ENCODE measurements at regions not wholly inside any gene's neighbourhood (a gene's known extent, or its start where the extent isn't known, plus 50 kb on each side); places are given as distances from the start of the nearest gene placed in this dataset.

- POLR2A ChIA-PET (ENCODE audit: unreplicated experiment) = no interaction called here
- Histone ChIP-seq H2AFZ (no peak overlapping the region), H3K27ac (no peak overlapping the region), H3K9me3 (ENCODE audit: insufficient read depth, low read depth) (no peaks in the 10 kb centered on the region), H3K9me2 (ENCODE audit: insufficient read depth) (no peaks in the 10 kb centered on the region), H3K36me3 (ENCODE audit: low read depth) (no peaks in the 10 kb centered on the region), H3K4me1 (replicated peaks; ENCODE audit: insufficient read depth) (no peaks in the 10 kb centered on the region), H3K27me3 (ENCODE audit: insufficient read depth, low read depth) (no peaks in the 10 kb centered on the region), H4K20me1 (ENCODE audit: insufficient read depth) (no peaks in the 10 kb centered on the region), H3F3A (ENCODE audit: insufficient read depth, low read depth) (no peaks in the 10 kb centered on the region), H3K4me2 (no peak overlapping the region), H3K79me2 (ENCODE audit: low read depth) (no peaks in the 10 kb centered on the region), H3K4me3 (no peak overlapping the region)
- DNase-seq = no peak
- intact Hi-C loops (cut with micrococcal nuclease; ENCODE audit: unreplicated experiment) = no loop called here
- CTCF ChIA-PET = no interaction called here
- TF ChIP-seq EZH2 (IDR thresholded peaks at IDR 0.05; ENCODE audit: low read depth) = no peak
- TF ChIP-seq CTCF (conservative IDR thresholded peaks at IDR 0.05) = no peak
- no TSS peak for BruUV-seq (replicated peaks)
Measured at GRCh38 chr4:26050671-26051070, 136.7 kb downstream of the SMIM20 start.

GRCh38 chr4:26051240-26051639 is 137.2 kb downstream of the SMIM20 start:
- no peaks in the 10 kb centered on the region for H3K79me2 ChIP-seq (ENCODE audit: low read depth)
- BruUV-seq (replicated peaks) = no TSS peak
- no peak overlapping the region for H3K4me3 ChIP-seq
- DNase-seq = no peak
- intact Hi-C loops (cut with micrococcal nuclease; ENCODE audit: unreplicated experiment) = no loop called here
- H3F3A ChIP-seq (ENCODE audit: insufficient read depth, low read depth) = no peaks in the 10 kb centered on the region
- H3K4me1 ChIP-seq (replicated peaks; ENCODE audit: insufficient read depth) = no peaks in the 10 kb centered on the region
- H3K27me3 ChIP-seq (ENCODE audit: insufficient read depth, low read depth) = no peaks in the 10 kb centered on the region
- H3K9me3 ChIP-seq (ENCODE audit: insufficient read depth, low read depth) = no peaks in the 10 kb centered on the region
- ChIA-PET POLR2A (ENCODE audit: unreplicated experiment) (no interaction called here), CTCF (no interaction called here)
- TF ChIP-seq EZH2 (IDR thresholded peaks at IDR 0.05; ENCODE audit: low read depth) = no peak
- no peak for TF ChIP-seq CTCF (conservative IDR thresholded peaks at IDR 0.05)
- no peaks in the 10 kb centered on the region for H3K9me2 ChIP-seq (ENCODE audit: insufficient read depth)
- H4K20me1 ChIP-seq (ENCODE audit: insufficient read depth) = no peaks in the 10 kb centered on the region
- no peak overlapping the region for H2AFZ ChIP-seq
- no peak overlapping the region for H3K27ac ChIP-seq
- no peaks in the 10 kb centered on the region for H3K36me3 ChIP-seq (ENCODE audit: low read depth)
- no peak overlapping the region for H3K4me2 ChIP-seq

- H3K4me1 ChIP-seq (replicated peaks; ENCODE audit: insufficient read depth) = no peaks in the 10 kb centered on the region
- H3K36me3 ChIP-seq (ENCODE audit: low read depth) = no peaks in the 10 kb centered on the region
- no peaks in the 10 kb centered on the region for H3K27me3 ChIP-seq (ENCODE audit: insufficient read depth, low read depth)
- ChIA-PET POLR2A (ENCODE audit: unreplicated experiment) (no interaction called here), CTCF (no interaction called here)
- H3F3A ChIP-seq (ENCODE audit: insufficient read depth, low read depth) = no peaks in the 10 kb centered on the region
- no peak overlapping the region for H3K4me3 ChIP-seq
- no peak overlapping the region for H3K27ac ChIP-seq
- H3K9me3 ChIP-seq (ENCODE audit: insufficient read depth, low read depth) = no peaks in the 10 kb centered on the region
- H3K9me2 ChIP-seq (ENCODE audit: insufficient read depth) = no peaks in the 10 kb centered on the region
- no TSS peak for BruUV-seq (replicated peaks)
- H3K4me2 ChIP-seq = no peak overlapping the region
- TF ChIP-seq EZH2 (IDR thresholded peaks at IDR 0.05; ENCODE audit: low read depth) (no peak), CTCF (conservative IDR thresholded peaks at IDR 0.05) (no peak)
- H4K20me1 ChIP-seq (ENCODE audit: insufficient read depth) = no peaks in the 10 kb centered on the region
- intact Hi-C loops (cut with micrococcal nuclease; ENCODE audit: unreplicated experiment) = no loop called here
- DNase-seq = no peak
- no peak overlapping the region for H2AFZ ChIP-seq
- no peaks in the 10 kb centered on the region for H3K79me2 ChIP-seq (ENCODE audit: low read depth)
Measured at GRCh38 chr4:26052663-26053541, 138.9 kb downstream of the SMIM20 start.

Data from PC-9 (cell line).